ENCODE measurements at regions not wholly inside any gene's neighbourhood (a gene's known extent, or its start where the extent isn't known, plus 50 kb on each side); places are given as distances from the start of the nearest gene placed in this dataset.

- H3K4me3 Mint-ChIP-seq = no peak overlapping the region
- H3K9me3 Mint-ChIP-seq = no peaks in the 10 kb centered on the region
- no peaks in the 10 kb centered on the region for H3K27me3 Mint-ChIP-seq (ENCODE audit: low read depth)
- H3K27ac Mint-ChIP-seq = no peak overlapping the region
- no peaks in the 10 kb centered on the region for H3K36me3 Mint-ChIP-seq (ENCODE audit: low read depth)
- no peaks in the 10 kb centered on the region for H3K4me1 Mint-ChIP-seq (ENCODE audit: low read depth)
Measured at GRCh38 chr3:23111797-23112196, 91.3 kb upstream of the UBE2E2 start.

- Mint-ChIP-seq H3K36me3 (ENCODE audit: low read depth) (no peaks in the 10 kb centered on the region), H3K27me3 (ENCODE audit: low read depth) (no peaks in the 10 kb centered on the region), H3K9me3 (no peaks in the 10 kb centered on the region), H3K4me3 (no peak overlapping the region), H3K4me1 (ENCODE audit: low read depth) (no peaks in the 10 kb centered on the region), H3K27ac (no peak overlapping the region)
Measured at GRCh38 chr3:23112491-23112890, 90.6 kb upstream of the UBE2E2 start.

- no peak overlapping the region for H3K27ac Mint-ChIP-seq
- no peaks in the 10 kb centered on the region for H3K27me3 Mint-ChIP-seq (ENCODE audit: low read depth)
- H3K4me1 Mint-ChIP-seq (ENCODE audit: low read depth) = no peaks in the 10 kb centered on the region
- no peaks in the 10 kb centered on the region for H3K9me3 Mint-ChIP-seq
- no peaks in the 10 kb centered on the region for H3K36me3 Mint-ChIP-seq (ENCODE audit: low read depth)
- no peak overlapping the region for H3K4me3 Mint-ChIP-seq
Measured at GRCh38 chr3:23113455-23114171, 89.5 kb upstream of the UBE2E2 start.

- Mint-ChIP-seq H3K4me3 (no peak overlapping the region), H3K27ac (no peak overlapping the region), H3K9me3 (no peaks in the 10 kb centered on the region), H3K27me3 (ENCODE audit: low read depth) (no peaks in the 10 kb centered on the region), H3K4me1 (ENCODE audit: low read depth) (no peaks in the 10 kb centered on the region), H3K36me3 (ENCODE audit: low read depth) (no peaks in the 10 kb centered on the region)
Measured at GRCh38 chr3:23114432-23114831, 88.7 kb upstream of the UBE2E2 start.

GRCh38 chr3:23115171-23115877 lies 87.8 kb upstream of the UBE2E2 start:
- Mint-ChIP-seq H3K36me3 (ENCODE audit: low read depth) (no peaks in the 10 kb centered on the region), H3K4me1 (ENCODE audit: low read depth) (no peaks in the 10 kb centered on the region), H3K27me3 (ENCODE audit: low read depth) (peaks cover 1% of the 10 kb centered on the region), H3K27ac (no peak overlapping the region), H3K4me3 (no peak overlapping the region), H3K9me3 (no peaks in the 10 kb centered on the region)

- H3K27me3 Mint-ChIP-seq (ENCODE audit: low read depth) = peaks cover 6% of the 10 kb centered on the region
- no peak overlapping the region for H3K27ac Mint-ChIP-seq
- no peaks in the 10 kb centered on the region for H3K9me3 Mint-ChIP-seq
- H3K4me1 Mint-ChIP-seq (ENCODE audit: low read depth) = no peaks in the 10 kb centered on the region
- no peak overlapping the region for H3K4me3 Mint-ChIP-seq
- no peaks in the 10 kb centered on the region for H3K36me3 Mint-ChIP-seq (ENCODE audit: low read depth)
Measured at GRCh38 chr3:23116081-23116837, 86.9 kb upstream of the UBE2E2 start.

DNA sequence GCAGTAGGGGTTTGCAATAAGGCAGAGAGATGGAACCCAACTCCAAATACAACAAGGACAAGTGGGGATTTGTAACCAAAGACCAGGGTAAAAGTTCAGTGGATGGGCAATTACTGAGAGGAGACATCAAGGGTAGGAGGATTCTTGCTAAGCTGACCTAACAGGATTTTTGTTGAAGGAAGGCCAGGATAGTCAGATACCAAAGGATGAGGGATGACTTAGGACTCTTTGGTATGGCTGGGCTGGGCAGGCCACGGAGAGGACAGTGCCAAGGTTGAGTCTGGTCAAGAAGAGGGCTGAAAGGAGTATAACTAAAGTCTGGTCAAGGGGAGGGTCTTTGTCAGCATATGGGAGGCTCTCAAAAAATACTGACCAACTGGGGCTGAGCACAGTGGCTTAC lies 85.3 kb upstream of the UBE2E2 start:
- H3K4me3 Mint-ChIP-seq = no peak overlapping the region
- no peak overlapping the region for H3K27ac Mint-ChIP-seq
- H3K36me3 Mint-ChIP-seq (ENCODE audit: low read depth) = no peaks in the 10 kb centered on the region
- no peaks in the 10 kb centered on the region for H3K9me3 Mint-ChIP-seq
- no peaks in the 10 kb centered on the region for H3K4me1 Mint-ChIP-seq (ENCODE audit: low read depth)
- peaks cover 6% of the 10 kb centered on the region for H3K27me3 Mint-ChIP-seq (ENCODE audit: low read depth)

GRCh38 chr3:23127196-23127595 lies 75.9 kb upstream of the UBE2E2 start:
- Mint-ChIP-seq H3K27me3 (ENCODE audit: low read depth) (no peaks in the 10 kb centered on the region), H3K36me3 (ENCODE audit: low read depth) (no peaks in the 10 kb centered on the region), H3K4me1 (ENCODE audit: low read depth) (no peaks in the 10 kb centered on the region), H3K9me3 (no peaks in the 10 kb centered on the region), H3K4me3 (no peak overlapping the region), H3K27ac (no peak overlapping the region)

- no peaks in the 10 kb centered on the region for H3K27me3 Mint-ChIP-seq (ENCODE audit: low read depth)
- H3K4me1 Mint-ChIP-seq (ENCODE audit: low read depth) = no peaks in the 10 kb centered on the region
- H3K27ac Mint-ChIP-seq = no peak overlapping the region
- H3K4me3 Mint-ChIP-seq = no peak overlapping the region
- H3K9me3 Mint-ChIP-seq = no peaks in the 10 kb centered on the region
- no peaks in the 10 kb centered on the region for H3K36me3 Mint-ChIP-seq (ENCODE audit: low read depth)
Measured at GRCh38 chr3:23128655-23129054, 74.5 kb upstream of the UBE2E2 start.

GRCh38 chr3:23129117-23129516 lies 74.0 kb upstream of the UBE2E2 start:
- Mint-ChIP-seq H3K36me3 (ENCODE audit: low read depth) (no peaks in the 10 kb centered on the region), H3K27ac (no peak overlapping the region), H3K27me3 (ENCODE audit: low read depth) (no peaks in the 10 kb centered on the region), H3K4me1 (ENCODE audit: low read depth) (no peaks in the 10 kb centered on the region), H3K4me3 (no peak overlapping the region), H3K9me3 (no peaks in the 10 kb centered on the region)

GRCh38 chr3:23129817-23130216 lies 73.3 kb upstream of the UBE2E2 start:
- H3K4me1 Mint-ChIP-seq (ENCODE audit: low read depth) = no peaks in the 10 kb centered on the region
- H3K27ac Mint-ChIP-seq = no peak overlapping the region

DNA sequence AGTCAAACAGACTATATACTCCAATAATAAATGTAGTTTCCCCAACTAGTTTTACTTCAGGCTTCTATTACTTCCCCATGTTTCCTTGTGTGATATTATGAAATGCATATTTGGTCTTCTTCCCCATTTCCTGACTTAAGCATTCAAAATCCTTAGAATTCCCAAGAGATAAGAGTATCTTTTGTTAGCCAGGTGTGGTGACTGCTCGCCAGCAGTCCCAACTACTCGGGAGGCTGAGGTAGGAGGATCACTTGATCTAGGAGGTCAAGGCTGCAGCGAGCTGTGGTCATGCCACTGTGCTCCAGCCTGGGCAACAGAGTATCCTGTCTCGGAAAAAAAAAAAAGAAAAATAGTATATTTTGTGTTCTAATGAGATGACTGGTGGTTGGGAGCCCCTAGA lies 72.7 kb upstream of the UBE2E2 start:
- Mint-ChIP-seq H3K27me3 (ENCODE audit: low read depth) (no peaks in the 10 kb centered on the region), H3K9me3 (no peaks in the 10 kb centered on the region), H3K27ac (no peak overlapping the region), H3K4me3 (no peak overlapping the region), H3K36me3 (ENCODE audit: low read depth) (no peaks in the 10 kb centered on the region), H3K4me1 (ENCODE audit: low read depth) (no peaks in the 10 kb centered on the region)

More at GRCh38 chr3:23129817-23130216, 73.3 kb upstream of the UBE2E2 start:
- no peaks in the 10 kb centered on the region for H3K27me3 Mint-ChIP-seq (ENCODE audit: low read depth)
- H3K4me3 Mint-ChIP-seq = no peak overlapping the region
- H3K36me3 Mint-ChIP-seq (ENCODE audit: low read depth) = no peaks in the 10 kb centered on the region
- H3K9me3 Mint-ChIP-seq = no peaks in the 10 kb centered on the region

- Mint-ChIP-seq H3K27ac (no peak overlapping the region), H3K27me3 (ENCODE audit: low read depth) (no peaks in the 10 kb centered on the region), H3K36me3 (ENCODE audit: low read depth) (no peaks in the 10 kb centered on the region), H3K4me1 (ENCODE audit: low read depth) (no peaks in the 10 kb centered on the region), H3K4me3 (no peak overlapping the region), H3K9me3 (no peaks in the 10 kb centered on the region)
Measured at GRCh38 chr3:23135026-23135785, 67.9 kb upstream of the UBE2E2 start.

DNA sequence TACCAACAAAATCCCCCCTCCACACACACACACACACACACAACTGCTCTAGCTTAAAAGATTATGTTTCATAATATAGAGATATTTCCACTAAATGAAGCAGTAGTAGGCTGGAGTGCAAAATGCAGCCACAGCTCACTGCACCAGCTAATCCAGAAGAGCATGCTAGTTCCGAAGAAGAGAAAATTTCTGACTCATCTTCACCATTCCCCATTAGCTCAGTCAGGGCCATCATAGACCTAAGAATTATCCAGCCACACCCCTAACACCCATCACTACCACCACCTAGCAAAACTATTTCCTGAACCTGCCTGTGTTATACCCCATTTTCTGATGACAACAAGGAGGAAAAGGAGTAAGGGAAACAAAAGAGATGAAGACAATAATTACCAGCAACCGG lies 67.1 kb upstream of the UBE2E2 start:
- H3K36me3 Mint-ChIP-seq (ENCODE audit: low read depth) = no peaks in the 10 kb centered on the region
- no peak overlapping the region for H3K4me3 Mint-ChIP-seq
- H3K27me3 Mint-ChIP-seq (ENCODE audit: low read depth) = no peaks in the 10 kb centered on the region
- no peaks in the 10 kb centered on the region for H3K4me1 Mint-ChIP-seq (ENCODE audit: low read depth)
- no peak overlapping the region for H3K27ac Mint-ChIP-seq
- no peaks in the 10 kb centered on the region for H3K9me3 Mint-ChIP-seq

All from T-helper 1 cell treated with Interleukin-12 subunit alpha and Interleukin-12 subunit beta and Interleukin-4 antibody, amounts not matched to agents 30 μg/mL and 1 μg/mL, for 36 hours (primary cell).